Epithelial cell of esophagus (primary cell): ENCODE measurements at regions not wholly inside any gene's neighbourhood (a gene's known extent, or its start where the extent isn't known, plus 50 kb on each side); places are given as distances from the start of the nearest gene placed in this dataset.

Experiments used
- DNase-seq: peaks from one replicate; pipeline ENCODE4 v3.0.0; 2010; ENCODE audit warnings: low read depth
- H3K4me3 ChIP-seq: 2 replicates; pipeline ENCODE4 v1.5.1; 2011; ENCODE audit warnings: mild to moderate bottlenecking, low read length, control low read depth
- TF ChIP-seq, protein P1 (sequence below): IDR thresholded peaks from 2 replicates; pipeline ENCODE4 v1.5.1; 2011; ENCODE audit warnings: low read depth, mild to moderate bottlenecking, low read length, control low read depth, inconsistent platforms; ENCODE audit not compliant: insufficient read depth; ENCODE audit errors: missing control alignments

DNA sequence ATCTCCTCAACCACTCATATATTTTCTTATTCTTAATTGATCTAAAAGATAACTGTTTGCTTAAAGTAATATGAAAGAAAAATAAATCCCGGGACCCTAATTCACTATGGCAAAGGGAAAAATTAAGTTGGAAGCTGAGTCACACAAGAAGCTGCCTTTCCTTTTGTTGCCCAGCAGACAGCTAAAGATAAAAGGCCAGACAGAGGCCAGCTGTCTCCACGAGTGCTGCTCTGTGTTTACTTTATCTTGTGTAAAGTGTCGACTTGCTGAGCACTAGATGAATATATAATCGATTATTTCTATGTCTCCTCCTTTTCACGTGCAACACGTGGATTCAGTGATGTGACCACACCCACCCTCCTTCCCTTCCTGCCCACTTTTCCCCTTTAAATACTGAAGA, 52.8 kb upstream of the NSMCE3 start:
- TF ChIP-seq, protein P1, sequence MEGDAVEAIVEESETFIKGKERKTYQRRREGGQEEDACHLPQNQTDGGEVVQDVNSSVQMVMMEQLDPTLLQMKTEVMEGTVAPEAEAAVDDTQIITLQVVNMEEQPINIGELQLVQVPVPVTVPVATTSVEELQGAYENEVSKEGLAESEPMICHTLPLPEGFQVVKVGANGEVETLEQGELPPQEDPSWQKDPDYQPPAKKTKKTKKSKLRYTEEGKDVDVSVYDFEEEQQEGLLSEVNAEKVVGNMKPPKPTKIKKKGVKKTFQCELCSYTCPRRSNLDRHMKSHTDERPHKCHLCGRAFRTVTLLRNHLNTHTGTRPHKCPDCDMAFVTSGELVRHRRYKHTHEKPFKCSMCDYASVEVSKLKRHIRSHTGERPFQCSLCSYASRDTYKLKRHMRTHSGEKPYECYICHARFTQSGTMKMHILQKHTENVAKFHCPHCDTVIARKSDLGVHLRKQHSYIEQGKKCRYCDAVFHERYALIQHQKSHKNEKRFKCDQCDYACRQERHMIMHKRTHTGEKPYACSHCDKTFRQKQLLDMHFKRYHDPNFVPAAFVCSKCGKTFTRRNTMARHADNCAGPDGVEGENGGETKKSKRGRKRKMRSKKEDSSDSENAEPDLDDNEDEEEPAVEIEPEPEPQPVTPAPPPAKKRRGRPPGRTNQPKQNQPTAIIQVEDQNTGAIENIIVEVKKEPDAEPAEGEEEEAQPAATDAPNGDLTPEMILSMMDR, result no peak
- no peak for DNase-seq
- no peak overlapping the region for H3K4me3 ChIP-seq

GRCh38 chr15:29320420-29320819, 50.8 kb upstream of the NSMCE3 start:
- TF ChIP-seq, protein P1, result no peak
- no peak for DNase-seq
- no peak overlapping the region for H3K4me3 ChIP-seq

DNA sequence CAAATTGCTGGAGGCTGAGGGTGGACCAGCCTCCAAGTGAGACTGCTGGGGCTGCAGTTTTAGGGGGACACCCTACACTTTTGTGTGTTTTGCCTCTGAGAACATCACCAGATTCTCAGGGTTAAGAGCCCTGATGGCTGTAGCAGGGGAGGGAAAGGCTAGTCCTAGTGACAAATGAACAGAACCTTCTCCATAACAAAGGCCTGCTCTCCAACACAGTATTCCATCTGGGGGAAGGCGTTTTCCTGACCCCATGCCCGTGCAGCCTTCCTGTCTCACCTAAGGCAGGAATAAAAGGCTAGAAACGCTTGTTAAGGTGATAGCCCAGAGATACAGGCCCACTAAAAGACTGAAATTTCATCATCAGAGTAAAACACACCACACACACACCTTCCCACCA, 50.2 kb upstream of the NSMCE3 start:
- no peak for DNase-seq
- TF ChIP-seq, protein P1, result no peak
- H3K4me3 ChIP-seq, result no peak overlapping the region
